NB4 (cell line): ENCODE measurements at regions not wholly inside any gene's neighbourhood (a gene's known extent, or its start where the extent isn't known, plus 50 kb on each side); places are given as distances from the start of the nearest gene placed in this dataset.

Experiments
- CTCF ChIP-seq: IDR thresholded peaks from one replicate; pipeline ENCODE4 v1.5.1; 2012; ENCODE audit warnings: low read depth, low read length
- POLR2A ChIP-seq: IDR thresholded peaks from 2 replicates; pipeline ENCODE4 v1.6.1; 2011; ENCODE audit warnings: mild to moderate bottlenecking; ENCODE audit not compliant: insufficient read length; ENCODE audit errors: extremely low read depth

- no peak for TF ChIP-seq POLR2A
- no peak for TF ChIP-seq CTCF
Measured at GRCh38 chr4:125181804-125182203, 133.0 kb upstream of the FAT4 start.
